K562 (cell line): ENCODE measurements at regions not wholly inside any gene's neighbourhood (a gene's known extent, or its start where the extent isn't known, plus 50 kb on each side); places are given as distances from the start of the nearest gene placed in this dataset.

Experiments
- ATF3 ChIP-seq, 2 experiments: fragments of 450-650 bp in 1 of 2; sonication (generic) in 1 of 2; formaldehyde crosslinking in 1 of 2; IDR thresholded peaks in 1 of 2; conservative IDR thresholded peaks in 1 of 2; 2 replicates each; pipeline versions ENCODE4 v1.6.1 to v1.8.1; 2016 to 2023; ENCODE audit warnings: mild to moderate bottlenecking in 2 of 2, moderate library complexity in 2 of 2, inconsistent platforms in 1 of 2, missing genetic modification reagents in 1 of 2
- NR1H2 ChIP-seq: sonication (generic); formaldehyde crosslinking; IDR thresholded peaks from 2 replicates; pipeline ENCODE4 v1.4.0; 2020; ENCODE audit warnings: mild to moderate bottlenecking, missing genetic modification reagents
- NR2F6 ChIP-seq: fragments of 450-650 bp; formaldehyde crosslinking; IDR thresholded peaks from 2 replicates; pipeline ENCODE4 v1.4.0; 2020; ENCODE audit warnings: mild to moderate bottlenecking
- POLR2AphosphoS5 ChIP-seq: IDR thresholded peaks from 2 replicates; pipeline ENCODE4 v1.6.1; 2011; ENCODE audit warnings: mild to moderate bottlenecking, low read depth, low read length, moderate library complexity; ENCODE audit not compliant: control insufficient read depth, insufficient read depth
- ZFP1 ChIP-seq: fragments of 450-650 bp; formaldehyde crosslinking; IDR thresholded peaks from 2 replicates; pipeline ENCODE4 v1.4.0; 2020; ENCODE audit warnings: mild to moderate bottlenecking, mixed read lengths
- ZNF239 ChIP-seq: fragments of 250-450 bp; sonication (Bioruptor Pico); IDR thresholded peaks from 2 replicates; pipeline ENCODE4 v1.4.0; 2020; ENCODE audit warnings: mild to moderate bottlenecking
- ZNF445 ChIP-seq: fragments of 250-450 bp; sonication (Bioruptor Pico); IDR thresholded peaks from 2 replicates; pipeline ENCODE4 v1.4.0; 2020; ENCODE audit warnings: low read depth, mild to moderate bottlenecking, moderate library complexity

DNA sequence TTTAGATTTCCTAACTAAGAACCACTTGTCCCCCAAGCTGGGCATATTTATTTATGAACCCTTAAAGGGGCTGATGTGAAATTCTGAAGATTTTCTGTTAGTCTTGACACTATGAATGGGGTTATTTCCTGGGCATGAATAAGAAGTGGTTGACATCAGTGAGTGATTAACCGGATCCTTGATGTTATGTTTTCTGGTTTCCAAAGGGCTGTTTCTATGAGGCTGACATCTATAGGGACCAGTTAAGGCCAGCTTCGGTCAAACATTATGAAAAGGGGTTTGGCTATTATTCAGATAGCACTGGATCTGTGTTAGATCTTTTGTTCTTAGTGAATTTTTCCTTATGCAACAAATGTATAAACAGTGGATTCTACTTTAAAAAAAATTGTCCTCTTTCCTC, 443.7 kb upstream of the SPRED2 start:
- TF ChIP-seq NR1H2 (no peak), ZNF239 (no peak), POLR2AphosphoS5 (no peak), ZNF445 (no peak), ATF3 (IDR thresholded peaks at IDR 0.05) (no peak), ATF3 (CRISPR knock-in tag; conservative IDR thresholded peaks at IDR 0.05) (no peak), NR2F6 (no peak), ZFP1 (CRISPR knock-in tag) (no peak)
